Bone marrow (tissue), 2 donors: ENCODE measurements at regions not wholly inside any gene's neighbourhood (a gene's known extent, or its start where the extent isn't known, plus 50 kb on each side); places are given as distances from the start of the nearest gene placed in this dataset.
"Not testable (repeated sequence)": the region's sequence is repeated elsewhere in the genome, so short reads cannot be mapped to it uniquely, and the experiment has no call there.

Source experiments
- DNase-seq, 2 donors: peaks; one replicate each; lab custom pipeline; 2025; lab: John Stamatoyannopoulos, UW

GRCh38 chr15:60137711-60138396 lies 133.7 kb downstream of the FOXB1 start:
- DNase-seq, result no peak

DNA sequence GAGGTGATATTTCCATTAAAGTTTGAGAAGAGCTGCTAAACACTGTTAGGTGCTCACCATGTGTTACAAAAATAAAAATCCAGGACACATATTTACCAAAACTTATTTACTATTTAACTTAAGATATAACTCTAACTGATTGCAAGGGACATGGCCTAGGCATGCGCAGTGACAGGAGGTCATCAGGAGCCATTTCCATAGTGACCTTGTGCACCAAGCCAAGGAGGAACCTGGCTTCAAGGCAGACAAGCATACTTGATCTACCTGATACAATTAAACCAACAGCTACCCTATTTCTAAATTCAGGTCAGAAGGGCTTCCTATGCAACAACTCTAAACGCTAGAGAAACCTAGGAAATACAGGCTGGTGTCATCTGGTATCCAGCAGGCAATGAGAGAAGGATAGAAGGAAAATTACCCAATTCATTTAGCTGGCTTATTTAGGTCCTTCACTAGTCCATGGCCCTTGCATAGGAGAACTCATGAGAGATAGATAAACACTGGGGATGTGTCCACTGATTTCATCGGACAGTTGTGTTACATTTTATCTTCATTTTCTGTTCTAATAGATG lies 134.4 kb downstream of the FOXB1 start:
- no peak for DNase-seq

- no peak for DNase-seq
Measured at GRCh38 chr15:60152386-60152785, 148.3 kb downstream of the FOXB1 start.

- DNase-seq, result no peak
Measured at GRCh38 chr15:60154764-60155325, 150.7 kb downstream of the FOXB1 start.

DNA sequence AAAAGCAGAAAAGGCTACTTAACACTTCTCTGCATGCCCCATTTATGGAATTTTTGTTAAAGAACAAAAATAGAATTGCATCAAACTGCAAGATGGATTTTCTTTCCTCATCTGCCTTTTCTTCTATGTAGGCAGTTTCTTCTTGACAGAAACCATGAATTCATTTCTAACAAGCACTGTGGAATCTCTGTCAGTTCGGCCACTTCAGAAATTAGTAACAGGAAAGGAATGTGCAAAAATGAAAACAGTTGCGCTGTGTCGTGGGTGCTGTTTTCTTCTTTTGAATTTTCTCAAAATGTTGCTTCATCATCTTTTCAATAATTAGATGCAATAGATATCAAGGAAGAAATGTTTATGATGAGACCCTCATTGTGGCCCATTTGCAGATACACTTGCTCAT lies 151.6 kb downstream of the FOXB1 start:
- no peak for DNase-seq

- DNase-seq, result no peak
Measured at GRCh38 chr15:60160909-60161308, 156.8 kb downstream of the FOXB1 start.

DNA sequence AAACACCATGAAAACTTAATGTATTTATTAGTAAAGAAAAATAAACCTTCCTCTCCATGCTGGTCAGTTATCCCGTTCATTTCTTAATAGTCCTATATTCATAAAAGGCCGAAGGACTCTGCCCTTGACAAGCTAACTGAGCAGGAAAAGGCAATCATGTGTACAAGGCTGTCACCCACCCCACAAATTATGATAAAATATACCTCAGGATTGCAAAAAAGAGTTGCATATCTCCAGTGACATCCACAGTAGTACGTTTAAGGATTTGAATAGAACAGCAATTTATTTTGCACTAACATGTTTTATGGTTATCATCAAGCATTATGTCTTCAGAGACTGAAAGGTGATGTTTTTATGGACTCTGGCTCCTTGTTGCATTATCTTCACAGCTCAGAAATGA lies 157.6 kb downstream of the FOXB1 start:
- DNase-seq, result no peak

GRCh38 chr15:60162251-60162967 lies 158.3 kb downstream of the FOXB1 start:
- no peak for DNase-seq

GRCh38 chr15:60162968-60163355 lies 158.9 kb downstream of the FOXB1 start:
- no peak for DNase-seq

DNA sequence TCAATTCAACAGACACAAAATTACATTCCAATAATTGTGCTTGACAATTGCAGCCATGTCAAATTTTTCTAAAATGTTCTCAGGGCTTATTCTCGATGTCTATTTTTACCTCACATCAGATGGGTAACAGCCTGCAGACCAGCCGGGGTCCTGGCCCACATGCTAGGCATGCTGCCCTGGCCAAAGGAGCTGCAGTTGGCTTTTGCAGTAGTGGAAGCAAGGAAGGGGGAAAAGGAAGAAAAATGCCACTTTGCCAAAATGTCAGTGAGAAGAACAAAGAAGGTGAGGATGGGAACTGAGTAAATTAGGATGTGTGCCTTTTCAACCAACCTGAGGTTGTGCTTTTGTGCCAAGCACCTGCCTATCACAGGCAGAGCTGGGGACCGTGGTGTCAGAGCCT lies 161.0 kb downstream of the FOXB1 start:
- no peak for DNase-seq

- DNase-seq, result no peak
Measured at GRCh38 chr15:60172143-60172542, 168.0 kb downstream of the FOXB1 start.

DNA sequence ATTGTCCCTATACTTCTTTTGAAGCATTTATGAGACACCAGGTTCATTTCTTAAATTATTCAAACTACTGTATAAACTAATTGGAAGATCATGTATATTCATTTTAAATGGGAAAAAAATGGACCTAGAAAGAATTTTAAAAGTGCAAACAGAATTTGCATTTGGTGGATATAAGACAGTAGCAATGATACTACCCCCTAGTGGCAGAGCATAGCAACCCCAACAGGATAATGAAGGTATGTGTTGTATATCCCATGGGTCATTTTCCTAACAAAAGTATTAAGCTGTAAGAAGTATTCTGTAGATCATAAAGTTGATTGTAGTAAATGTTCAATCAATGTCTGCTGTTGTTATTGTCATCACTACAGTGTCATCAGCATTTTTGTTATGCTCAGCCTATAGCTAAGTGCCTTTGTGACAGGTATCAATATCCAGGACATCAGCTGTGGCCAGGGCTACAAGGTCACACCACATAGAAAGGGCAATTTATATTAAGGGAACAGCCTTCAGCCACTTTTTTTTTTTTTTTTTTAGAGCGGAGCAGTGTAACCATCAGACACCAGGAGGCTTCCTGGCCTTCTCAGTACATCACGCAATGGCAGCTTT lies 175.8 kb downstream of the FOXB1 start:
- peak in 1 of 2 donors; percentile 11 for DNase-seq

GRCh38 chr15:60181957-60182356 lies 177.8 kb downstream of the FOXB1 start:
- not testable (repeated sequence) for DNase-seq

GRCh38 chr15:60183366-60183765 lies 179.3 kb downstream of the FOXB1 start:
- no peak for DNase-seq

GRCh38 chr15:60184579-60184978 lies 180.5 kb downstream of the FOXB1 start:
- no peak for DNase-seq

GRCh38 chr15:60191016-60191415 lies 186.9 kb downstream of the FOXB1 start:
- DNase-seq, result no peak

DNA sequence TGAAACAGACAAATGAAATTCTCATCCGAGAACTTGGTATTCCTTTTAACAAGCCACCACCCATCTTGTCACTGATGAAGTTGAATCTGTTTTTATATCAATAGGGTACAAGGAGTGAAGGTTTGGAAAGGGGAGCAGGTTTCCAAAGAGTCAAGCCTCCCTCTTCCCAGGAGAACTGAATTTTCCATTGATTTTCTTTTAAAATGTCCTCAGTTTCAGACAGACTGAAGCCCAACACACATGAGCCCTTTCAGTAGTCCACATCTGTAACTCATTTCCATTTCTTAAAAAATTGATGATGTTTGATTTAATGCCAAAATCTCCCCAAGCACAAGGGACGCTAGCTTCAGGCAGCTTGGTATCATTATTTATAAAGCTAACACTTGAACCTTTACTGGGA lies 187.7 kb downstream of the FOXB1 start:
- no peak for DNase-seq

GRCh38 chr15:60195611-60196010 lies 191.5 kb downstream of the FOXB1 start:
- DNase-seq, result no peak

DNA sequence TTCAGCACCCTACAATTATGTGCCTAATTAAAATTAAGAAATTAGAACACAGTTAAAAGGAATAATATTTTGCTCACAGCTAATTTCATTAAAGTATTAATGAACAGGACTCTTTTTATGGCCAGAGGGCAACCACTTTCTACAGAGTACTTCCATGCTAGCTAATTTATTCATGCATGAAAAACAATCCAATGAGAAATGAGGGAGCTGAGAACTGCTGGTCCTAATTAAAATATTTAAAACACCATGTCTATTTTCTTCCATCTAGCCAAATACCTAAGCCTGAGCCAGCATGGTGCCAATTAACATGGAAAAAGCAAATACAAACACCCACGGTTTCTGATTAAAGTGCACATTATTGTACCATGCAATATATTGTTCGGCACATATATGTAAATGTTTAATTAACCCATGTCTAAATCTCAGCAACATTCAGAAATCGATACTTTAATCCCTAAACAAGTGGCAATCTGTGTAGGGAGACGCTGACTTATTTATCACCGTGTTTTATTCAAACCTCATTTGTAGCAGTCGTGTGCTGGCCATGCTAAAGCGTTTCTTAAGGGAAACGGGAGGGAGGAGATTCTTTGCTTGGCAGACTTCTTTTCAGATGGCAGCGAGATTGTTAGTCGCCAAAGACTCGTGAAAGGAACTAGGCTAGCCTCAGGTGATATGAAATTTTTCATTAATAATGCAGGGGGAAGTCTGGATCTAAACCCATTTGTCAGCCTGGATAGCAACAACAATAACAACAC lies 193.5 kb downstream of the ANXA2 start:
- DNase-seq, result no peak

DNA sequence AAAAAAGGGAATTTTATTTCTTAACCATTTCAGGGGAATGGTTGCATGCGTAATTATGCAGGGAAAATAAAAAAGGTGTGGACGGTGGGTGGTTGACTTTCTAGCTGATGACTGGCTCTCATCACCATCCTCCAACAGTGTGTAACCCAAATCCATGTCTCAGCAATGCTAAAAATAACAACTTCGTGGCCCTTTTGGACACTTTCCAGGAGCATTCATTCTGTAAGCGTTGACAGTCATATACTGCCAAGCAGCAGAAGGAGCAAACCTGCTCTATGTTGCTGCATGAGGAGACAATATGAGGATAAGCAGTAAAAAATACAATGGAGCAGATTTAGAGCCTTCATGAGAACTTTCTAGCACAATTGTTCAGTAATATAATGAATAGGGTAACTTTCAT lies 189.1 kb downstream of the ANXA2 start:
- no peak for DNase-seq

DNA sequence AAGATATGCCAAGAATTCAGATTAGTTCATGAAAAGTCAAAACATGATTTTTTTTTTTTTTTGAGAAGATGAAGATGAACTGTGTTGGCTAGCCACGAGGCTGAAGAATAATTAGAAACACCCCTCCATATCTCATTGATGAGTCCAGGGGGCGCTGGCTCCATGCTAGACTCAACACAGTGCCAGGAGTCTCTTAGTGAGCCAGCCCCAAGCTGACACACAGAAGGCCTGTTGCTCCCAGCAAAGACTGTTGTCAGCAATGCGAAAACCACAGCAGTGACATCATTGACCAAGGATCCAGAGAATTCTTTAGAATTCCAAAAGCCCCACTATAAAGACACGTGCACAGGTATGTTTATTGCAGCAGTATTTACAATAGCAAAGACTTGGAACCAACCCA lies 185.2 kb downstream of the ANXA2 start:
- DNase-seq, result no peak
